ENCODE measurements at regions not wholly inside any gene's neighbourhood (a gene's known extent, or its start where the extent isn't known, plus 50 kb on each side); places are given as distances from the start of the nearest gene placed in this dataset.

DNA sequence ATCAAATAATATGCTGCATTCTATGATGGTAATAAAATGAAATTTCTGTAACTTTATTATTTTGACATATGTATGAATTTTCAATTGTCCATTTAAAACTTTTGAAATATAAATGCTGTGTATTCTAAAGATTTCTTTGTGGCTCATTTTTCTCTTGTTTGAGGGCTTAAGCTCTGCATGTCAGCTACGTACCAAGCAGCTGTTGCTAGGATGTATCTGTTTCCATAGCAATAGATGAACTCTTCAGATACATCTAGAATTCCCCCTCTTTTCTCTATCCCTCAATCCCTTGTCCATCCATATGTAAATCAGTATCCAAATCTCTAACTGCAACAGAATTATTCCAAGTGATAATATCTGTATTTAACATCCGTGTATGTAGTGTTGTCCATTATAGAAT, 76.5 kb upstream of the OPRM1 start:
- H3K4me3 Mint-ChIP-seq, result no peak overlapping the region
- TF ChIP-seq, protein P1, sequence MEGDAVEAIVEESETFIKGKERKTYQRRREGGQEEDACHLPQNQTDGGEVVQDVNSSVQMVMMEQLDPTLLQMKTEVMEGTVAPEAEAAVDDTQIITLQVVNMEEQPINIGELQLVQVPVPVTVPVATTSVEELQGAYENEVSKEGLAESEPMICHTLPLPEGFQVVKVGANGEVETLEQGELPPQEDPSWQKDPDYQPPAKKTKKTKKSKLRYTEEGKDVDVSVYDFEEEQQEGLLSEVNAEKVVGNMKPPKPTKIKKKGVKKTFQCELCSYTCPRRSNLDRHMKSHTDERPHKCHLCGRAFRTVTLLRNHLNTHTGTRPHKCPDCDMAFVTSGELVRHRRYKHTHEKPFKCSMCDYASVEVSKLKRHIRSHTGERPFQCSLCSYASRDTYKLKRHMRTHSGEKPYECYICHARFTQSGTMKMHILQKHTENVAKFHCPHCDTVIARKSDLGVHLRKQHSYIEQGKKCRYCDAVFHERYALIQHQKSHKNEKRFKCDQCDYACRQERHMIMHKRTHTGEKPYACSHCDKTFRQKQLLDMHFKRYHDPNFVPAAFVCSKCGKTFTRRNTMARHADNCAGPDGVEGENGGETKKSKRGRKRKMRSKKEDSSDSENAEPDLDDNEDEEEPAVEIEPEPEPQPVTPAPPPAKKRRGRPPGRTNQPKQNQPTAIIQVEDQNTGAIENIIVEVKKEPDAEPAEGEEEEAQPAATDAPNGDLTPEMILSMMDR (IDR thresholded peaks at IDR 0.05; ENCODE audit: unreplicated experiment in 3 of 3), result no peak

DNA sequence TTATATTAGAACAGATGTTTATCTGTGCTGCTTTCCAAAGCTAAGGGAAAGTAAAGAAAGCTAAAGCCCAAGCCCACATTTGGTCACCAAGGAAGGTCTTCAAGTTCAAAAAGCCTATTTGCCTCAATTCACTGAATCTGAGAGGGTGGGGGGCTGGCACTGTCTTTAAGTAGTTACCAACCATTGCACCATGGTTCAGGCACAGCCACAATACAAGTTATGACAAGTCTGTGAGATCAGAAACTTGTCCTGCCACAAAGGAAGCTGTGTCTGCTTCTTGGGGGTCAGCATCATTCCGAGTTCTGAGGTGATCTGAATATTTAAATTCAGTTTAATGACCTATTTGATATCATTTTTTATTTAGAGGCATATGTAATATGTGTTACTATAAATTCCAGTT, 78.3 kb upstream of the OPRM1 start:
- Mint-ChIP-seq H3K36me3 (ENCODE audit: low read depth) (no peaks in the 10 kb centered on the region), H3K27me3 (ENCODE audit: low read depth) (no peaks in the 10 kb centered on the region), H3K4me1 (peaks cover 32% of the 10 kb centered on the region), H3K4me3 (no peak overlapping the region), H3K9me3 (no peaks in the 10 kb centered on the region), H3K27ac (peak overlapping the region; percentile 45 to 87 (median 79))
- TF ChIP-seq, protein P1 (IDR thresholded peaks at IDR 0.05; ENCODE audit: unreplicated experiment in 3 of 3), result no peak

More for the DNA sequence above, 76.5 kb upstream of the OPRM1 start:
- H3K27ac Mint-ChIP-seq, result no peak overlapping the region
- H3K9me3 Mint-ChIP-seq, result no peaks in the 10 kb centered on the region
- no peaks in the 10 kb centered on the region for H3K36me3 Mint-ChIP-seq (ENCODE audit: low read depth)
- H3K27me3 Mint-ChIP-seq (ENCODE audit: low read depth), result no peaks in the 10 kb centered on the region
- peaks cover 32% of the 10 kb centered on the region for H3K4me1 Mint-ChIP-seq

DNA sequence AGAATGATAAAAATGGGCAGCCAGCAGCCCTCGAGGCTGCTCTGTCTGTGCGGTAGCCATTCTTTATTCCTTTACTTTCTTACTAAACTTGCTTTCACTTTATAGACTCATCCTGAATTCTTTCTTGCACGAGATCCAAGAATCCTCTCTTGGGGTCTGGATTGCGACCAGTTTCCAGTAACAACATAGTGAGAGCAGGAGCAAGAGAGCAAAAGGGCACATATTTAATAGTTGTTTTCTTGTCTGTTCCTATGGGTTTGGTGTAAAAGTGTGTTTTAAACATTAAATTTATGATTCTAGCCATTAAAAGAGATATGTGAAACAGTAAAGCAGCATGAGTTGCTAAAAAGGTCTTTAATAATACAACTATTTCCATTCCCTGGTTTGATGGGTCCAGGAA, 78.8 kb upstream of the OPRM1 start:
- H3K36me3 Mint-ChIP-seq (ENCODE audit: low read depth), result no peaks in the 10 kb centered on the region
- H3K27ac Mint-ChIP-seq, result peak overlapping the region; percentile 45 to 87 (median 79)
- H3K4me3 Mint-ChIP-seq, result peak overlapping the region in 2 of 3 experiments; percentile 13 to 33
- H3K27me3 Mint-ChIP-seq (ENCODE audit: low read depth), result no peaks in the 10 kb centered on the region
- H3K9me3 Mint-ChIP-seq, result no peaks in the 10 kb centered on the region
- peaks cover 32% of the 10 kb centered on the region for H3K4me1 Mint-ChIP-seq
- TF ChIP-seq, protein P1 (IDR thresholded peaks at IDR 0.05; ENCODE audit: unreplicated experiment in 3 of 3), result no peak

DNA sequence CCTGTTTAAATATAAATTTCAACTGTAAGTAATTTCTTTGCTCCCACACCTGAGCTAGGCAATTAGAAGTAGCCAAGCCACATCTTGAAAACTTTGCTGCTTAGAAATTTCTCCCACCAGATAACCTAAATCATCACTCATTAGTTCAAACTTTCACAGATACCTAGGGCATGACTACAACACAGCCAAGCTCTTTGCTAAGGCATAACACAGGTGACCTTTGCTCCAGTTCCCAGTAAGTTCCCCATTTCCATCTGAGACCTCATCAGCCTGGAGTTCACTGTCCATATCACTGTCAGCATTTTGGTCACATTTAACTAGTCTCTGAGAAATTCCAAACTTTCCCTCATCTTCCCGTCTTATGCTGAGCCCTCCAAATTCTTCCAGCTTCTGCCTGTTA, 79.8 kb upstream of the OPRM1 start:
- Mint-ChIP-seq H3K9me3 (no peaks in the 10 kb centered on the region), H3K4me1 (peaks cover 32% of the 10 kb centered on the region), H3K27me3 (ENCODE audit: low read depth) (no peaks in the 10 kb centered on the region), H3K36me3 (ENCODE audit: low read depth) (no peaks in the 10 kb centered on the region), H3K4me3 (no peak overlapping the region), H3K27ac (no peak overlapping the region)
- TF ChIP-seq, protein P1 (IDR thresholded peaks at IDR 0.05; ENCODE audit: unreplicated experiment in 3 of 3), result no peak

DNA sequence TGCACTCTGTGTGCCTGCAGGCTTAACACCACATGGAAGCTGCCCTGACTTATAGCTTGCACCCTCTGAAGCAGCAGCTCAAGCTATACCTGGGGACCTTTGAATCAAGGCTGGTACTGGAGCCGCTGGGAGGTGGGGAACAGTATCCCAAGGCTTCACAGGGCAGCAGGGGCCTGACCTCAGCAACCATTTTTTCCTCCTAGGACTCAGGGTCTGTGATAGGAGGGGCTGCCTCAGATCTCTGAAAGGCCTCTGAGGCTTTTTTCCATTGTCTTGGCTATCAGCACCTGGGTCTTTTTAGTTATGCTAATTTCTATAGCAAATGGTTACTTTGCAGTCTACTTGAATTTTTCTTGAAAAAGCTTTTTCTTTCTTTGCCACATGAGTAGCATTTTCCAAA, 80.2 kb upstream of the OPRM1 start:
- Mint-ChIP-seq H3K9me3 (no peaks in the 10 kb centered on the region), H3K27ac (no peak overlapping the region), H3K4me3 (no peak overlapping the region), H3K4me1 (peaks cover 32% of the 10 kb centered on the region), H3K36me3 (ENCODE audit: low read depth) (no peaks in the 10 kb centered on the region), H3K27me3 (ENCODE audit: low read depth) (no peaks in the 10 kb centered on the region)
- TF ChIP-seq, protein P1 (IDR thresholded peaks at IDR 0.05; ENCODE audit: unreplicated experiment in 3 of 3), result no peak

DNA sequence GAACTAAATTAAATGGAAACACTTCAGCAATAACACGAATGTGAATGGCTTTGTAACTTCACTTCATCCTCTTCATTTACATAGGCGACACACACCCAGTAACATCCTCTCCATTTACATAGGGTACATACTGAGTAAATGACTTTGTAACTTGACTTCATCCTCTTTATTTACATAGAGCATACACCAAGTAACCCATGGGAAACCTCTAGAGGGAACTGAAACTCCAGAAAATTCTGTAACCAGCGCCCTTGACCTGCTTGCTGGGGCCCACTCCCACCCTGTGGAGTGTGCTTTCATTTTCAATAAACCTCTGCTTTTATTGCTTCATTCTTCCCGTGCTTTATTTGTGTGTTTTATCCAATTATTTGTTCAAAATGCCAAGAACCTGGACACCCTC, 81.6 kb upstream of the OPRM1 start:
- no peak overlapping the region for H3K4me3 Mint-ChIP-seq
- peaks cover 23% of the 10 kb centered on the region for H3K4me1 Mint-ChIP-seq
- H3K27me3 Mint-ChIP-seq (ENCODE audit: low read depth), result no peaks in the 10 kb centered on the region
- peaks cover 3% of the 10 kb centered on the region for H3K9me3 Mint-ChIP-seq
- no peak overlapping the region for H3K27ac Mint-ChIP-seq
- H3K36me3 Mint-ChIP-seq (ENCODE audit: low read depth), result no peaks in the 10 kb centered on the region
- TF ChIP-seq, protein P1 (IDR thresholded peaks at IDR 0.05; ENCODE audit: unreplicated experiment in 3 of 3), result no peak

All from nephron (organoid).